CD1c-positive myeloid dendritic cell (primary cell): ENCODE measurements at regions not wholly inside any gene's neighbourhood (a gene's known extent, or its start where the extent isn't known, plus 50 kb on each side); places are given as distances from the start of the nearest gene placed in this dataset.

Source experiments
- DNase-seq: peaks from one replicate; pipeline ENCODE4 v3.0.0-alpha.2; 2016; ENCODE audit errors: extremely low spot score

DNA sequence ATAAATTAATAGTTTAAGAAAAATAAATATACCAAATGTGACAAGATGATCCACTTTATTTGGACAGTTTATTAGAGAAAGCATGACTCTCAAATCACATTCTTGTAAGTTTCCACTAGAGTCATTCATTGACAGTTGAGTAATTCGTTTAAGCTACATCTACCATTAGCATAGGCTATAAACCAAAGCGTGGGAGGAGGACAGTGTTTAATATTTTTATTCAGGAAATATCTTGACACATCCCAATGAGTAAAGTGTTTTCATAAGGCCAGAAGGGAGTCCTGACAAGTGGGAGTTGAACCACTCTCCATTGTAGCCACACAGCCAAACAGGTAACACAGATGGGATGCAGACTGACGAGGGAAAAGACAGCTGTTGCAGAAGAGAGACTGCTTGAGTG, 386.5 kb upstream of the SEMA3D start:
- DNase-seq: no peak

DNA sequence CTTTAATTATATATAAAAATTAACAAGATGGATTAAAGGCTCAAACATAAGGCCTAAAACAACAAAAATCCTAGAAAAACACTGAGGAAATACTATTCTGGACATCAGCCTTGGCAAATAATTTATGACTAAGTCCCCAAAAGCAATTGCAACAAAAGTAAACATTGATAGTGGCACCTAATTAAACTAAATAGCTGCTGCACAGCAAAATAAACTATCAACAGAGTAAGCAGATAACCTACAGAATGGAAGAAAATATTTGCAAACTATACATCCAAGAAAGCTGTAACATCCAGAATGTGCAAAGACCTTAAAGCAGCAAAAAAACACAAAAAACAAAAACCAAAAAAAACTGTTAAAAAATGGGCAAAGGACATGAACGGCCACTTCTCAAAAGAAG, 384.0 kb upstream of the SEMA3D start:
- no peak for DNase-seq

DNA sequence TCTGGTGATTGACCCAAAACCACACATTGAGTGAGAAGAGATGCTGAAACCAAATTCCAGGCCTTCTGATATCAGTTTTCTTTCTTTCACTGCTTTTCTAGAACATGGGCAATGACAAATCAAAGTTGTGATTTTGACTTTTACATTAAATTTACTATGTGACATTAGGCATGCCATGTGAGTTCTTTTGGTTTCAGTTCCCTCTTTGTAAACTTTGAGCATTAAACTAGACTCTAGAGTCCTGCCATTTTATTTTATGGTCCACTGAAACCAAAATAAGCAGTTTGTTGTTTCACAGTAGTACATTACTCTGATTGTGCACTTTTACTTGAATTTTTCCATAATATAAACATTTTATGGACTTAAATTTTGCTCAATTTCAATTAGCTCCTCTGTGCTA, 381.1 kb upstream of the SEMA3D start:
- DNase-seq: no peak

DNA sequence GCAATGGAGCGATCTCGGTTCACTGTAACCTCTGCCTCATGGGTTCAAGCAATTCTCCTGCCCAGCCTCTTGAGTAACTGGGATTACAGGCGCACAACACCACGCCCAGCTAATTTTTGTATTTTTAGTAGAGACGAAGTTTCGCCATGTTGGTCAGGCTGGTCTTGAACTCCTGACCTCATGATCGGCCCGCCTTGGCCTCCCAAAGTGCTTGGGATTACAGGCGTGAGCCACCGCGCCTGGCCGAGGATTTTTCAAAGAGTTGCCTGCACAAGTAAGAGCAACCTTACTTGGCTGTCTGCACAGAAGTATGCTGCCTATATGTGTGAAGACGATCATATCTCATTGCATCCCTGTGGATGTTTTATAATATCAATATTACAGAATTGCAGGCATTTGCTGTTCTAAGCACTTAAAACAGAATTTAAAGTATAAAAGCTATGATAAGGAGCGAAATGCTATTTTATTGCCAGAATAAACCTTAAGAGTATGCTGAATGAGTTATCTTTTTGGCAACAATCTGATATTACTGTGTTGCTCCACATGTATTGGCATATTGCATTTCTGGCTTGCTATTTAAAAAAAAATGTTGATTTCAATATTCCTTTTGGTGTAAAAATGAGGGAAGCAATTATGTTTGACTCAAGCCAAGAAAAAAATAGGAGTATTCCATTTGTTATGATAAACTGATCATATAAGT, 379.4 kb upstream of the SEMA3D start:
- DNase-seq: no peak

DNA sequence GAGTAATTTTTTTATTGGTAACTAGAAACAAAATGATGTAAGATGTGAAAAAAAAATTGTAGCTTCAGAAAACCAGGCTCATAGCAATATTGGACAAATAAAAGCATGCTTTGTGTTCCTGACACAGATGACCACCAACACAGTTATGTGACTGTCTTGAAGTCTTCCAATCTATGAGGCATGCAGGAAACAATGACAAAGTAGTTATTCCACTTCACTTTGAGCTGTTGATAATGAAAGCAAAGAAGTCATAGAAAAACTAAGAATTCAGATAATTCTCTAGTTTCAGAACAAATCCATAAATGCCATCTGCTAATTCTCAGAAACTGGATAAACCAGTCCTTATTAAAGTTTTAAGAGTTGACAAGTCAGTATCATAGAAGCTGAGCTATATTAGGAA, 378.4 kb upstream of the SEMA3D start:
- no peak for DNase-seq

DNA sequence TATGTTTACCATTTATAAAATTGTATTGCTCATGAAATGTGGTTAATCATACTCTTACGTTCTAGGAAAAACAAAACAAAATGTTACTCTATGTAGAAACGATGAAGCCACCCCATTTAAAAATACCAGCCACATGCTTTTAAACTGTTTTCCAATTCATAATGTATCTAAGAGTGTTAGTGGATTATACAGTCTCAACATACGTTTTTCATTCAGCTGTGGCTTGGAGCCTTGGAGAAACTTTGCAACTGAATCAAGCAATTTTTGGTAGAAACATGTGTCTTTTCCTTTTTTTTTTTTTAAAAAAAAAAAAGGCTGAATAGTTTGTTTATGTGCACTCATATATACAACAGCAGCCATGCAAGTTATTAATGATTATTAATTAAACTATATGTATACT, 378.0 kb upstream of the SEMA3D start:
- no peak for DNase-seq

DNA sequence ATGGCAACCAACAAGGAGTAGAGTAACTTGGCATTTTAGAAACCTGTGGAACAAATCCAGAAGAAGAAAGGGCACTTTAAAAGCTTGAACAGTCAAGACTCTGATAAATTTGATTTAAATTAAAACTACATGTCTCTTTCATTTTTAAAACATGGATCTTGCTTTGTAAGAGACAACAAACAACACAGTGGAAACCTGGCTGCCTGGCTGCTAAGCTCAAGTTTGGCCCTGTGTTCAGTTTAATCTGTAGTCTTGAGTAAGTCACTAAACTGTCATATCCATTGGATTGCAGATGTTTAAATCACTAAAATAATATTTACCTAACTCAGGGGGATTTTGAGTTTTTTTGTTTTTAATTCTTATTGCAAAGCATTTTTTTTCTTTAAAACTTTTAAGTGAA, 374.9 kb upstream of the SEMA3D start:
- DNase-seq: no peak

DNA sequence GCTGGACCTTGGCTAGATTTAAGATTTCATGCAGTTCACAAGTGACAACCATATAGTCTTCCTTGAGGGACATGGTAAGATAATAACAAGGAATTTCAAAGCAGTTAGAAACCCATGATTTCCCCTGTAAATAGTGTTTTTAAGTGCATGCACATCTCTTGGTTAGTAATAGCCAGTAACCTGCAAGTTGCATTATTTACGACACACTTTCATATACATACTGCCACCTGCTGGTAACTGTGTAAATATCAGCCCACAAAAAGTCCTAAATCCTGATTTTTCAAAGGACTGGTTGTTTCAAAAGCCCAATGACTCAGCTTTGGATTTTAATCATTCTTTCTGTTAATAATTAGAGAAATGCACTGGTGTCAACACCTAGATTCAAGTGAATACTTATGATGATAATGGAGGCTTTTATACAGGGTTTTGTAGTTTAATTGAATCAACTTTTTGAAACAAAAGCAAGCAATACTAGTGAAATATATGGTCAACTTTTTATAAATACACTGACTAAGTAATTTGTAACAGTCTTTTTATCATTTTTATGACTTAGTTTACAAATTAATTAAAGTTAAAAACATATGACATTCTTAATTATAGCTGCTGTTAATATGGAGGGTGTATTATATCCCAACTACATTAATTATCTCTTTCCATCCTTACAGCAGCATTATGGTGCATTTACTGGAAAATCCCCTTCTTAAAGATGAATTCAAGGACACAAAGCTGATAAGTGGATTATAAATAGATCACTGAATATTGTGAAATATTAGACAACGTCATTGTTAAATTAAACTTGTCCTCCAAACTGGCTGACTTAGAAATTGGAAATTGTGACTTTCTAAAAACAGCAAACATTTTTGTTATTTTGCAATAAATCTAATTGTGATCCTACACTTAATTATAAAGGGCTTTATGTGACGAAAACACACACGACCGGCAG, 367.7 kb upstream of the SEMA3D start:
- peak; percentile 72 for DNase-seq

DNA sequence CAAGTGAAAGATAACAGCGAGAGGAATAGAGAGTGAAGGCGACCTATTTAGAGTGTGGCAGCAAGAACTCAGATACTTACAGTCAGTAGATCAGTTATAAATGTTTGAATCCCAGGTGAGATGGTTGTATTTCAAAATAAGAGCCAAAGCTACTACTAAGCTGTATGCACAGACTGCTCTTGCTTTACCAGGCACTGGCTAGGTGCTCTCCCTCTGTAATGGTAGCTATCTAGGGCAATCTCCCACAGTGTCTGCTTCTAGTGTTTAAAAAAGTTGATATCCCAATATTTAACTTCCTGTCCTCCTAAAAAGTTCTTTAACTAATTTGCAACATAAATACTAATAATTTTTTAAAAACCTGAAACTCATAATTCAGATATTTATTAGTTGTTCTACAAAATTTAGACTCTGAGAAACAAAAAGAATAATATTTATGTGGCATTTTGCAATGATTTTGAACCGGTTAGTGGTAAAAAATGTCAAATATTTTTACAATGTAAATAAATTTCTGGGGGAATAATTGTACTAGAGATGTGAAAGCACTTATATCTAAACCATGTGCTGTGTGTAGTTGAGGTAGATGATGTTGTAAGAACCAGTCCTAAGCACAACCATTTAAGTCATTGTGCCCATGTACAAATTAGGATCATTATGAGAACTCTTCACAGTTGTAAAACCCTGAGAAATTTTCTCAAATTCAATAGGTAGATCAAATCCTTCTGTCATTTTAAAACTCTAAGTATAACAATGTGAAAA, 349.3 kb upstream of the SEMA3D start:
- DNase-seq: no peak

DNA sequence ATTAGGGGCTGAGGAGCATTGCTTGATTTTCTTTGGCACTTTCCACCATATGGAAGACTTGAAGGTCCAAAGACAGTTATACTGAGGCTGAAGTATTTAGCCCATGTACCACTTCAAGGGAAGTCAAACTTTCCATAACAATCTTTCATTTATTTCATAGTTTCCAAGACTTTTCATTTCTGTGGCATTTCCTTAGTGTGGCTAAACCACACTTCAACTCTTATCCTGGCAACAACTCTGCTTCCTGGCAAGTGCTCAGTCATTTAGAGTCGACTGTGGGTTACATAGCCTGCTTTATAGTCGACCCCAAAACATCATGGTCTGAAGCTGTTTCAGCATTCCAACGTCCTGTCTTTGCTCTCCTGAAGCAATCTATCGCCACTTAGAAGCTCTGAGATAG, 343.0 kb upstream of the SEMA3D start:
- DNase-seq: no peak

DNA sequence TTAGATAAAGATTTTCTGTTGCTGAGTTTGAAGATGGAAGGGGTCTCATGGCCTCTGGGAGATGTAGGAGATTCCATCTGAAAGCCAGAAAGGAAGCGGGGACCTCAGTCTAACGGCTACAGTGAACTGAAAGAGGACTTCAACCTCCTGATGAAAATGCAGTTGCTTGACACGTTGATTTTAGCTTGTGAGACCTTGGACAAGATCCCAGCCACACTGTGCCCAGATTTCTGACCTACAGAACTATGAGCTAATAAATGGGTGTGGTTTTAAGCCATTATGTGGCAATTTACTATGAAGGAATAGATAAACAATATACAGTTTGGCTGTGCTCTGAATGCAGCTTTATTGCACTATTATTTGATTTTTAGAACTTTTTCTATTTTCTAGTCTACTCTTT, 342.3 kb upstream of the SEMA3D start:
- DNase-seq: no peak

DNA sequence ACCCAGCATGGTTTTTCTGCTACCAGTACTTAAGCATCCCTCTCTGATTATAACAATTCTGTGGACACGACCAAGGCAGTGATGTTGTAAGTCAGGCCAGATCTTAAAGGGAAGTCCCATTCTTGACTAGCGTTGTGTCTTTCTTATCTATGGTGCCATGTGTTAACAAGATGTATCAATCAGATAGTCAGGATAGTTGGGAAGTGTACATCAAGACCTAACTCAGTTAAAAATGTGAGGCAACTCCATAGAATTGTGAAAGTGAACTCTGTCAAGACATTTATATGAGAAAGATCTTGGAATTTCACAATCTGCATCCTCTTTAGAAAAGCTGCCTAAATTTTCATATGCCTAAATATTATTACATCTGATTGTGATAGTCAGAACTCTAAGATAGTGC, 341.7 kb upstream of the SEMA3D start:
- no peak for DNase-seq

DNA sequence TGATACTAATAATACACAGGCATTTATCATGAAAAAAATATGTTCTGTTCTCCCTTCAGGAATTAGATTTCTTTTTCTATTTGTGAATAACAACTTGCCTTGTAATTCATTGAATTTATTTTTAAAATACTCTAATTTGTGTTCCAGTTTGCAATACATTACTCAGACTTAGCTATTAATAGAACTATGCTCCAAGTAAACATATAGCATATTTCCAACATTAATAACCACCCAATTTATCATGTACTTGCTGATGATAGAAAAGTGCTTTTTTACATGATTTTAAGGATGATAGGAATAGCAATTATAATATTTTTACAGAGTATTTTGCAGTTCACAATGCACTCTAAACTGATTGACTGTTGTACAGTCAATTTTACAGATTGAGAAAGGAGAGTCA, 338.8 kb upstream of the SEMA3D start:
- DNase-seq: no peak

DNA sequence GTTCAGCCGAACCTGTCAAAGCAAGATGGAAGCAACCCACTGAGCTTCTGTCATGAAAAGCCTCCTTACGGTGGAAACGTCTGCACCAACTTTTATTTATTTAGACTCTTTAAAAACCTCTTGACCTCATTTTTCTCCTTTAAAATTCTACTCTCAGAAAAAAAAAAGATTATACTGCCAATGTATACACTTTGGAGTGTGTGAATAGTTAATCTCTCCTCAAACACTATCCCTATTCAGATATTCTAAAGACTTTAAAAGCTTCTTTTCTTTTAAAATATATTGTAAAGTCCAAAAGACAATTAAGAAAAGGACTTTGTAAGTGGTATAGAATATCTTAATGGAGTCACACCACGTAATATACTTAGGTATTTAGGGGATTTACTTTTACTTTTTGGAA, 335.2 kb upstream of the SEMA3D start:
- no peak for DNase-seq

DNA sequence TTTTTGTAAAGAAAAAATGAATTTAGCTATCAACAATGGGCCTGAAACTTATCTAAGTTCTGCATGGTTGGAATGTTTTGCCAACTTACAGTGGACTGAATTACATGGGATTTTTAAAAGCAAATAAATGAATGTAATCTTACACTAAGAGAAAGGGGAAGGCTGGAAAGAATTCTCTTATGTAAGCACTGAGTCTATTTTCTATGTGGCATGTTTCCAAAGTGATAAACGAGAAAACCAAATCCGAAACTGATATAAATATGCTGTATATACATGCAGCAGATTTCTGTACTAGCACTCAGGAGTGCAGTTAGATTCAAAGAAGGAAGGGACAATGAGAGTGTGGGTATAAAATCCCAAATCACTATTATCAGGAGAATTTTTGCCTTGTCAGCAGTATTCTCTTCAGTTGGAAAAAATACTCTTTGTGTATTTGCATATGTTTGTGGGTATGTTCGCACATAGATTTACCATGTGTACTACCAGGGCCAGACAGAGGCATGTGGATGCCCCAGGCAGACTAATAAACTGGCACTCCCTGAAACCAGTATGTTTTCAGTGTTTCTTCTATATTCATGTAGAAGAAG, 334.3 kb upstream of the SEMA3D start:
- DNase-seq: no peak

DNA sequence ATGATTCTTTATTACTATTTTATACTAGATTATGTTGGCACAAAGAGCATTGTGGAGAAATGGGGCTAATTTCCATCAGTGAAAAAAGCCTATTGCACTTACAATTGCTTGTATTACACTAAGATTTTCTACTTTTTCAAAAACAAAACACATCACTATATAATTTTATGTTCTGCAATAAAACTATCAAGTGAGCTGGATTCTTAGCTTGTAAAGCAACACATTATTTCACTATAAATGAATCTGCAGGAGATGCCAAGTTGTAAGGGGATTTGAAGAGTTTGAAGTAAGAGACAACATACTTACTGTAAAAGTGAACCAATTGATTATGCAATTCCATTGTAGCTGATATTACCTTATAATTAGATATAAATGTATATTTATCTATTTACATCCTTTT, 333.3 kb upstream of the SEMA3D start:
- DNase-seq: no peak

DNA sequence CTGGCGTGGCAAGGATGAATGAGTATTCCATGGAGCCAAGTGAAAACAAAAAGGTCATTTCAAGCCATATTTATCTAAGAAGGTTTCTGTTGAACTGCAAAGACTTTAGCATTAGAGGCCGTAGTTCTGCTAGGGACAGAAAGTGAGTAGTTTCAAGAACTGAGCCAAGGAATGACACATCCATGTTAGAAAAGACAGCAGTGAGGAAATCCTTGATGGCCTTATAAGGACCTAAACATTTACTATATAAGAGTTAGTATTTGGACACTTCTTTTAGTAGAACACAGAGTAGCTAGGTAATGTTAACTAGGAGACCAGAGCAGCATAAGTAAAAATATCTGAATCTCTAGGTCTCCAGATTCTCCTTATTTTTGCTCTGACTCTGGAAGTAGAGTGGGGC, 329.8 kb upstream of the SEMA3D start:
- DNase-seq: no peak

DNA sequence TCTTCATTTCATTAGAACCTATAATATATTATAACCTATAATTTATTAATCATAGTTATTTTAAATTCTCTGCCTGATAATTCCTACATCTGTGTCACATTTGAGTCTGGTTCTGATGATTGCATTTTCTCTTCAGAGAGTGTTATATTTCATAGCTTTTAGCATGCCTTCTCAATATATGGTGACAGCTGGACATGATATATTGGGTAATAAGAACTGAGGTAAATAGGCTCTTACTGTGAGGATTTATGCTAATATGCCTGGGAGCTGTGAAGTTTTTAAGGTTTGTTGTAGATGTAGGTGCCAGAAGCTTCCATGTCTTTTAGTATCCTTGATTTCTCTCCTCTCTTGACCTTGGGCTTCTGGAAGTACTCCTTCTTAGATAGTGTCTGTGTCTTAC, 325.9 kb upstream of the SEMA3D start:
- no peak for DNase-seq

DNA sequence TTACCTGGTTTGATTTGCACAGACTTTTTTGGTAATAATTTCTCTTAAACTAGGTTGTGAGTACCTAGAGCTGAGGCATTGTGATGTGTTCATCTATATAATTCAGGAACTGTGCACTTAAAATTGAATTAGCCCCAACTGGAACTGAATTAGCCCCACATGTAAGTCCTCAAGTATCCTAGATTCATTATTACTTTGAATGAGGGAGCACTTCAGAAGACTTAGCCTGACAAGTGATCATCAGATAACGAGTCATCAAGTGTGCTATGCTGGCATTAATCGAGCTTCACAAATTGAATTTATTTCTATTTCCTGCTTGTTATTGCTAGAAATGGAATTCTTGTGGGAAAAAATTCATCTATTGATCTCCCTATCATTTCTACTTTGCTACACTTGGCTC, 323.4 kb upstream of the SEMA3D start:
- no peak for DNase-seq

DNA sequence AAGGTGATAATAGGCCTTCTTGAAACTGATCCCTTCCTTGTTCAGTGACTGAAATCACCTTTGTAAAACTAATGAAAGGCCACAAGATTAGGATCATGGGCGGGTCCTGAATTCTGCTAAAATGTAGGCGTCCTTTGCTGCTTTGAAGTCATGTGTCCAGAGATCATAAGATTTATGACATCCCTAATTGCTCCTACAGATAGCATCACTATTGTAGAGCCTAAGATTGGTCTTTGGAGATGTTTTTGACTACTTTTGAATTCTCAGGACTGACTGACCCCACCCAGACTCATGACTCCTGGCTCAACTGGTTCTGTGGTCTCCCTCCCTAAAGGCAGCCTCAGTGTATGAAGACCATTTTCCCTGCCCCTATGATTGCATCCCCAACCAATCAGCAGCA, 322.6 kb upstream of the SEMA3D start:
- no peak for DNase-seq

DNA sequence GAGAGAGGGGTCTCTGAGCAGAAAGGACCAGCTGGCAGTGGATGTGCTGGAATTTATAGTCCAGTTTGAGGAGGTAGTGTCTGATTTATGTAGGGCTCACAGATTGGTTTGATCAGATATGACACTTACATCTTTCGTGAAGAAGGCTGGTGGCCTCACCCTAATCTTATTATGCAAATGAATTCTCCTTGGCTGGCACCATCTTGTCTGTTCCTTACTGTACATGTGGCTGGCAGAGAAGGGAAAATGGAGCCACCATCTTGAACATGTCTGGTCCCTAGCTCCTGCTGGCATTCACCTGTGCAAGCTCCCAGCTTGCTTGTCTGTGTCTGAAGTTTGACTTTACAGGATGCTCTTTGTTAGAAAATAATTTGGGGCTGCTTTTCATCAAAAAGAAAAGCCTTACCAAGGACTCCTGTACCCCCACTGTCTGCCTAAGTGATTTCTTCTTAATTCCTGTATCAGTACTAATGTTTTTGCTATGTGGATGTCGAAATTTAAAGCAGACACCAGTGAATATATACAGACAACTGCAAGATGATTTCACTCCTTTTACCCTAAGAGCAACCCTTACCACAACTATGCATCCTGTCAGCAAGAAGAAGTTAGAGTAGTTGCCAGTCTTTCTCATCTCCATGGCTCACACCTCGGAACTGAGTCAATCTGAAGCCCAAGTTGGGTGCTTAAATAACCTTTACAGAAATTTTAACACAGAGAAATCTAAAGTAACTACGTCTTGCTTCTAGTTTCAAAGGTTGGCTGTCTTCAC, 322.0 kb upstream of the SEMA3D start:
- DNase-seq: no peak

DNA sequence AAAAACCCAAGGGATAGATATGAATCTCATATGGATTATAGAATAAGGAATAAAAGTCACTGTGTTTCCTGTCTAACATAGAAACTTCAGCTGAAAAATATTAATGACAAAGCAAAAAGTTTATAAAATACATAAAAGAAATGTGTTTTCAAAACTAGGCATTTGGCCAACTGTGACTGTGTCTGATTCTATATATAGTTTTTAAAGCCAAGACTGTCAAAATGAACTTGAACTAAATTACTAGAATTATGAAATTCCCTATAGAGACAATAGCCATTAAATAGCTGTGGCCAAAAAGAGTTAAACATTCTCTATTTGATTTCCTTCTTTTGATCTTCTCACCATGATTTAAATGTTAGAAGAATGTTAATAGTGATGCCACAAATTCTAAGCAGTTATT, 311.2 kb upstream of the SEMA3D start:
- DNase-seq: no peak
